ENCODE measurements at regions not wholly inside any gene's neighbourhood (a gene's known extent, or its start where the extent isn't known, plus 50 kb on each side); places are given as distances from the start of the nearest gene placed in this dataset.
"Not testable (repeated sequence)": the region's sequence is repeated elsewhere in the genome, so short reads cannot be mapped to it uniquely, and the experiment has no call there.

DNA sequence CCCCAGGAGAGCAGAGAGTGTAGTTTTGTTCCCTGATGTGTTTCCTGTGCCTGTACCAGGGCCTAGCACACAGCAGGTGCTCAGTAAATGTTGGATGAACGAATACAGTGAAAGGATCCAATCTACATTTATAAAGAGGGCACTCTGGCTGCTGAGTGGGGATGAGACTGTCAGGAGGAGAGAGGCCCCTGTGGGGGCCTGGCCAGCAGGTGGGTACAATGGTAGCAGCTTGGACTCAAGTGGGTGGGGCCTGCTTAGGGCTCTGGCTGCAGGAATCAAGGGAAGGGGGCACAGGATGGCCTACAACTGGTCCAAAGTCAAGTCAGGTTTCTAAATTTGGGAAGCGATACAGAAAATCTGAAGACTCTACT is 156.6 kb upstream of the GRK3 start:
- Histone ChIP-seq H3K9me3 (no peaks in the 10 kb centered on the region), H3K4me3 (no peak overlapping the region), H3K27me3 (no peaks in the 10 kb centered on the region), H3K27ac (no peak overlapping the region), H3K4me1 (peaks cover 0 to 24% of the 10 kb centered on the region in 2 donors), H3K36me3 (no peaks in the 10 kb centered on the region)
- no peak for DNase-seq (ENCODE audit: low spot score)
- TF ChIP-seq CTCF (IDR thresholded peaks at IDR 0.05) = no peak

DNA sequence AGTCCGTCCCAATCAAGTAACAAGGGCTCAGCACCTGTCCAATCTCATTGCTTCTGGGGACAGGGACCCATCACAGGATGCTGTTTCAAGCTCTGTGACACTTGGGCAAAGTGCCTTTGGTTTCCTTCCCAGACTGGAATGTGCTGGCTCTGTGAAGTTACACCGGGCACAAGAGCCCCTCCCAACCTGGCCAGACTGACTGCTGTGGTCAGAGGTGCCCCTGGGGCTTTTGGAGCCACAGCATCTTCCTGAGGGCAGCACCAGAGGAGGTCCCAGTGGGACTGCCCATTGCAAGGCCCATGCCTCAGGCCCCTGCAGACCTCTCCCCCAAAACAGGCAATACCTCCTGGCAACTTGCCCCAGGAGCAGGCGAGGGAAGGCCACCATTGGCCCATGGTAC is 155.2 kb upstream of the GRK3 start:
- no peak for DNase-seq (ENCODE audit: low spot score)
- Histone ChIP-seq H3K9me3 (peaks cover 0 to 4% of the 10 kb centered on the region in 2 donors), H3K4me1 (peaks cover 0 to 10% of the 10 kb centered on the region in 2 donors), H3K27ac (no peak overlapping the region), H3K36me3 (no peaks in the 10 kb centered on the region), H3K27me3 (no peaks in the 10 kb centered on the region), H3K4me3 (no peak overlapping the region)
- TF ChIP-seq CTCF (IDR thresholded peaks at IDR 0.05) = no peak

GRCh38 chr22:25410849-25411248 is 153.6 kb upstream of the GRK3 start:
- H3K4me1 ChIP-seq = peaks cover 0 to 3% of the 10 kb centered on the region in 2 donors
- no peak for TF ChIP-seq CTCF (IDR thresholded peaks at IDR 0.05)
- no peaks in the 10 kb centered on the region for H3K27me3 ChIP-seq
- peaks cover 0 to 4% of the 10 kb centered on the region in 2 donors for H3K9me3 ChIP-seq
- H3K27ac ChIP-seq = no peak overlapping the region
- no peaks in the 10 kb centered on the region for H3K36me3 ChIP-seq
- H3K4me3 ChIP-seq = no peak overlapping the region
- DNase-seq (ENCODE audit: low spot score) = no peak

- no peaks in the 10 kb centered on the region for H3K4me1 ChIP-seq
- peaks cover 0 to 4% of the 10 kb centered on the region in 2 donors for H3K9me3 ChIP-seq
- H3K36me3 ChIP-seq = no peaks in the 10 kb centered on the region
- no peak overlapping the region for H3K27ac ChIP-seq
- no peak overlapping the region for H3K4me3 ChIP-seq
- no peak for DNase-seq (ENCODE audit: low spot score)
- TF ChIP-seq CTCF (IDR thresholded peaks at IDR 0.05) = no peak
- no peaks in the 10 kb centered on the region for H3K27me3 ChIP-seq
Measured at GRCh38 chr22:25413620-25414019, 150.9 kb upstream of the GRK3 start.

GRCh38 chr22:25415731-25416130 is 148.7 kb upstream of the GRK3 start:
- Histone ChIP-seq H3K4me1 (peaks cover 0 to 16% of the 10 kb centered on the region in 2 donors), H3K27me3 (peaks cover 2 to 11% of the 10 kb centered on the region in 2 donors)
- H3K9me3 ChIP-seq; H3K36me3 ChIP-seq; H3K4me3 ChIP-seq; DNase-seq (ENCODE audit: low spot score); H3K27ac ChIP-seq: not testable (repeated sequence)

GRCh38 chr22:25417826-25418225 is 146.6 kb upstream of the GRK3 start:
- not testable (repeated sequence) for H3K27ac ChIP-seq; H3K36me3 ChIP-seq; H3K4me3 ChIP-seq; DNase-seq (ENCODE audit: low spot score); H3K9me3 ChIP-seq
- Histone ChIP-seq H3K4me1 (peaks cover 0 to 27% of the 10 kb centered on the region in 2 donors), H3K27me3 (peaks cover 17 to 27% of the 10 kb centered on the region in 2 donors)

- no peak for TF ChIP-seq CTCF (IDR thresholded peaks at IDR 0.05)
- no peaks in the 10 kb centered on the region for H3K9me3 ChIP-seq
- peaks cover 0 to 27% of the 10 kb centered on the region in 2 donors for H3K4me1 ChIP-seq
- H3K4me3 ChIP-seq = peak overlapping the region in 1 of 2 donors; percentile 9
- H3K27me3 ChIP-seq = peaks cover 21 to 37% of the 10 kb centered on the region in 2 donors
- H3K27ac ChIP-seq = no peak overlapping the region
- DNase-seq (ENCODE audit: low spot score) = peak; percentile 74
- no peaks in the 10 kb centered on the region for H3K36me3 ChIP-seq
Measured at GRCh38 chr22:25419247-25420113, 145.0 kb upstream of the GRK3 start.

GRCh38 chr22:25420114-25420441 is 144.4 kb upstream of the GRK3 start:
- H3K36me3 ChIP-seq; H3K9me3 ChIP-seq; H3K27ac ChIP-seq; DNase-seq (ENCODE audit: low spot score); H3K4me3 ChIP-seq: not testable (repeated sequence)
- Histone ChIP-seq H3K27me3 (peaks cover 21 to 37% of the 10 kb centered on the region in 2 donors), H3K4me1 (peaks cover 0 to 27% of the 10 kb centered on the region in 2 donors)

Measured in right atrium auricular region (tissue), 2 donors.